Activated T-cell treated with anti-CD3 and anti-CD28 coated beads, Interleukin-2, amount 50 U/mL, for 4 hours (primary cell): ENCODE measurements at regions not wholly inside any gene's neighbourhood (a gene's known extent, or its start where the extent isn't known, plus 50 kb on each side); places are given as distances from the start of the nearest gene placed in this dataset.

Source experiments
- ATAC-seq, 2 donors: fragments of 200-7000 bp; cut with Tn5 transposase; one replicate each; pipeline ENCODE4 v1.10.0; 2021
- DNase-seq: peaks from one replicate; pipeline ENCODE4 v3.0.0-alpha.2; 2020
- H3K27me3 Mint-ChIP-seq: one replicate; pipeline ENCODE4 v1.8.0; 2021; ENCODE audit warnings: low read depth, mixed read lengths
- H3K36me3 Mint-ChIP-seq: one replicate; pipeline ENCODE4 v1.8.0; 2022; ENCODE audit warnings: mixed read lengths; ENCODE audit not compliant: insufficient read depth
- H3K4me1 Mint-ChIP-seq: one replicate; pipeline ENCODE4 v1.8.0; 2021; ENCODE audit warnings: low read depth, mixed read lengths
- H3K4me3 Mint-ChIP-seq: one replicate; pipeline ENCODE4 v1.8.0; 2021; ENCODE audit warnings: mild to moderate bottlenecking, moderate library complexity, mixed read lengths
- H3K9me3 Mint-ChIP-seq: one replicate; pipeline ENCODE4 v1.8.0; 2021; ENCODE audit warnings: mixed read lengths

DNA sequence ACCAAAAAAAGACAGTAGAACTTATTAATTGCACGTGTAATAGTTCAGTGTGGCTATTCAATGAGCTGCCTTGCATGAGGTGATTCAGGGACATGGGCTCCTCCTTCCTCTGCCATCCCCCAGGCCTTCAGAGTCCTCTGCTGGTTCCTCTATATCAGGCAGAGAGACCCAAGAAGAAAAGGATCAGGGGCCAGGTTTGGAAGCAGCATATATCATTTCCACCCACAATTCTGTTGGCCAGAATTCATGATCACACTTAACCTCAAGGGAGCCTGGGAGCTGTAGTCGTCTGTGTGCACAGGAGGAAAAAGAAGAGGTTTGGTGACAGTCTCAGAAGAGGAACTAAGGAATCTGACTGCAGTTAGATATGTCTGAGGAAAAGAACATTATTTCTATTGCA lies 114.0 kb upstream of the GLS start:
- ATAC-seq (no peak), DNase-seq (no peak)
- Mint-ChIP-seq H3K36me3 (no peaks in the 10 kb centered on the region), H3K9me3 (no peaks in the 10 kb centered on the region), H3K4me1 (peaks cover 43% of the 10 kb centered on the region), H3K4me3 (no peak overlapping the region), H3K27me3 (no peaks in the 10 kb centered on the region)

DNA sequence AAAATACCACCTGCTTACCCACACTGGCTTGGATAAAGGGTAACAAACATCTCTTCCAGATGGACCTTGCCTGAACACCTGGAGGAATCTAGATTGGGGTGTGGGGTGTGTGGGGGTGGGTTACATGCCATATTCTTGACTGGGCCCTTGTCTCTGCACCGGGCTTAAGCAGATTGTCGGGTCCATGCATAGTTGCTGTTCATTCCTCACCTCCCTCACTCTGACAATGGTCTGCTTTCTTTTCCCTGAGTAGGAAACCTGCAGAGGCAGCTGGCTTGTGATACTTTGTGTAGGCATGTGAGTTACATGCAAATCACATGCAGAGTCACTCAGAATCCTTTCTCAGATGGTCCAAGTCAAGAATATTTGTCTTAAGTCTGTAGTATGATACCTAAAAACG lies 112.8 kb upstream of the GLS start:
- Mint-ChIP-seq H3K4me3 (no peak overlapping the region), H3K9me3 (no peaks in the 10 kb centered on the region), H3K36me3 (no peaks in the 10 kb centered on the region), H3K27me3 (no peaks in the 10 kb centered on the region), H3K4me1 (peaks cover 37% of the 10 kb centered on the region)
- ATAC-seq (no peak), DNase-seq (no peak)

DNA sequence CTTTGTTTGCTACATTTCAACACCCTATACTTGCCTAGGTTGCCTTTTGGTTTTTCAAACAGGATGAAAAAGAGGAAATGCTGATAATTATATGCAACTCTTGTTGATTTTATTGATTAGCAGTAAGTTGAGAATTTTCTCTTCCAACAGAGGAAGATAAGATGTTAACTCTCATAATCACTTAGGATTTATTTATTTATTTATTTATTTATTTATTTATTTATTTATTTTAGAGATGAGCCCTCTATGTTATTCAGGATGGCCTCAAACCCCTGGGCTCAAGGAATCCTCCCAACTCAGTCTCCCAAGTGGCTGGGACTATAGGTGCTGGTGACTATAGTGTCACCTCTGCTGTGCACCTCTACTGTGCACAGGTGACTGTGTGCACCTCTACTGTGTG lies 111.4 kb upstream of the GLS start:
- no peak overlapping the region for H3K4me3 Mint-ChIP-seq
- H3K4me1 Mint-ChIP-seq, result peaks cover 27% of the 10 kb centered on the region

DNA sequence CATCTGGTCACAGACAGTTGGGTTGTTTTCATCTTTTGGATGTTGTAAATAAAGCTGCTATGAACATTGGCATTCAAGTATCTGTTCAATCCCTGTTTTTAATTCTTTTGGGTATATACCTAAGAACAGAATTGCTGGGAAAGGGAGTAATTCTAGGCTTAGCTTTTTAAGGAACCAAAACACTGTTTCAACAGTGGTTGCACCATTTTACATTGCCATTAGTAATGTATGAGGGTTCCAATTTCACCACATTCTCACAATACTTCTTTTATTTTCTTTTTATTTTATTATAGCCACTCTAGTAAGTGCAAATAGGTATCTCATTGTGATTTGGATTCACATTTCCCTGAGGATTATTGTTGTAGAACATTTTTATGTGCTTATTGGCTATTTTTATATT lies 108.9 kb upstream of the GLS start:
- DNase-seq (no peak), ATAC-seq (no peak)
- peaks cover 2% of the 10 kb centered on the region for H3K27me3 Mint-ChIP-seq
- no peaks in the 10 kb centered on the region for H3K36me3 Mint-ChIP-seq
- H3K9me3 Mint-ChIP-seq, result no peaks in the 10 kb centered on the region
- H3K4me1 Mint-ChIP-seq, result peaks cover 7% of the 10 kb centered on the region
- H3K4me3 Mint-ChIP-seq, result no peak overlapping the region

More for the DNA sequence above, 111.4 kb upstream of the GLS start:
- DNase-seq, result no peak
- no peak for ATAC-seq
- H3K27me3 Mint-ChIP-seq, result no peaks in the 10 kb centered on the region
- no peaks in the 10 kb centered on the region for H3K36me3 Mint-ChIP-seq
- no peaks in the 10 kb centered on the region for H3K9me3 Mint-ChIP-seq

DNA sequence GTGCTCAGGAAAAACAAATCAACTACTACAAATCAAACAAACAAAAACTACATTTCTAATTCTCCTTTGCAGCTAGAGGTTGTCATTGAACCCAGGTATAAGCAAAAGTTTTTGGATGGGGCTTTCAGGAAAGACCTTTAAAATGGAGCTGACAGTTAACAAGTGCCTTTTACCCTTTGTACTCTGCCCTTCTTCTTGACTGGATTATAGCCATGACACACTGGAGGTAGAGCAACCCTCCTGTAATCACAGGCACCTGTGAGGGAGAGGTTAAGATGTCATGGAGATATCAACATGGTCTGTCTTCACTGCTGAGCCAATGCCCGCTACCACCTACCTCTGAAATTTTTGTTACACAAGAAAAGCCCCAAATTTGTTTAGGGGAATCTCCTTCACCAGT lies 100.0 kb upstream of the GLS start:
- ATAC-seq (no peak), DNase-seq (no peak)
- Mint-ChIP-seq H3K4me1 (peaks cover 14% of the 10 kb centered on the region), H3K4me3 (no peak overlapping the region), H3K27me3 (peaks cover 5% of the 10 kb centered on the region), H3K36me3 (no peaks in the 10 kb centered on the region), H3K9me3 (no peaks in the 10 kb centered on the region)

DNA sequence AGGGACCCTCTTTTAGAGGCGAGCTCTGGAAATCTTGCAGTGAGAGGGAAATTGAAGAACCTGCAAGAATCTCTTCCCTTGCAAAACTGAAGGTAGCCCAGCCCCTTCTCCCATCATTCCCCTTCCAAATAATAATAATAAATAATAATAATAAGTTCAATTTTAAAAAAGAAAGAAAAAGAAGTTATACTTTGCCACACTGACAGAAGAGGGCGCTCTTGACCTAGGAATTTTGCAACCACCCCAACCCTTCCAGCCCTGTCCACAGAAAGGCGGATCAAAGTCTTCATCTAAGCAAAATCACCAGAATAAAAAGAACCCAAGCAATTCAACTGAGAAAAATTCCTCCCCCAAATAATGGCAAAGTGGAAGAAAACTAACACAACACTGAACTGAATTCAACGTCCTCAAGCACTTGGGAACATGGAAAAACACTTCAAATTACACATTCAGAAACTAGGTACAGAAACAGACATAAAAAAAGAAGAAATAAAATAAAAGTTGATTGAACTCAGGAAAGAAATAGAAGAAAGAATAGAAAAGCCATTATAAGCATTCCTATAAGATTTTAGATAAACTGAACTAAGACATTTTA lies 98.9 kb upstream of the GLS start:
- H3K36me3 Mint-ChIP-seq, result no peaks in the 10 kb centered on the region
- H3K4me1 Mint-ChIP-seq, result peaks cover 16% of the 10 kb centered on the region
- H3K4me3 Mint-ChIP-seq, result no peak overlapping the region
- peak; percentile 49 for DNase-seq
- H3K9me3 Mint-ChIP-seq, result no peaks in the 10 kb centered on the region
- peak in 1 of 2 donors; percentile 66 for ATAC-seq
- peaks cover 3% of the 10 kb centered on the region for H3K27me3 Mint-ChIP-seq

DNA sequence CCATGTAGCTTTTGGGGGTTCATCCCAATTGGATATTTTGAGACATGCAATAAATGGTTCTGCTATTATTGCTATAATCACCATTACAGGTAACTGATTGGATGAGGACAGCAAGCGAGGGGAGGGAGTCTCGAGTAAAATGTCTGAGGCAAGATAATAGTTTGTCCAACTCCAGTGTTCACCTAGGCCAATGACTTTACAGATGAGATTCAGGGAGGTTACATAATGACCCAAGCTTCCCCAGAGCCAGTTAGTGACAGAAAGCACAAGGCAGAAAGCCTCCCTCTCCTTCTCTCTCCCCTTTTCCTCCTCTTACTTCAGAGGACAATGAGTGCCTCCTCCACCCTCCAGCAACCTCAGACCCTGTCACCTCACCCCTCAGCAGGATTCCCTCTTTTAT lies 98.4 kb upstream of the GLS start:
- ATAC-seq (no peak), DNase-seq (no peak)
- H3K36me3 Mint-ChIP-seq, result no peaks in the 10 kb centered on the region
- no peak overlapping the region for H3K4me3 Mint-ChIP-seq
- H3K4me1 Mint-ChIP-seq, result peaks cover 18% of the 10 kb centered on the region
- no peaks in the 10 kb centered on the region for H3K27me3 Mint-ChIP-seq
- no peaks in the 10 kb centered on the region for H3K9me3 Mint-ChIP-seq

DNA sequence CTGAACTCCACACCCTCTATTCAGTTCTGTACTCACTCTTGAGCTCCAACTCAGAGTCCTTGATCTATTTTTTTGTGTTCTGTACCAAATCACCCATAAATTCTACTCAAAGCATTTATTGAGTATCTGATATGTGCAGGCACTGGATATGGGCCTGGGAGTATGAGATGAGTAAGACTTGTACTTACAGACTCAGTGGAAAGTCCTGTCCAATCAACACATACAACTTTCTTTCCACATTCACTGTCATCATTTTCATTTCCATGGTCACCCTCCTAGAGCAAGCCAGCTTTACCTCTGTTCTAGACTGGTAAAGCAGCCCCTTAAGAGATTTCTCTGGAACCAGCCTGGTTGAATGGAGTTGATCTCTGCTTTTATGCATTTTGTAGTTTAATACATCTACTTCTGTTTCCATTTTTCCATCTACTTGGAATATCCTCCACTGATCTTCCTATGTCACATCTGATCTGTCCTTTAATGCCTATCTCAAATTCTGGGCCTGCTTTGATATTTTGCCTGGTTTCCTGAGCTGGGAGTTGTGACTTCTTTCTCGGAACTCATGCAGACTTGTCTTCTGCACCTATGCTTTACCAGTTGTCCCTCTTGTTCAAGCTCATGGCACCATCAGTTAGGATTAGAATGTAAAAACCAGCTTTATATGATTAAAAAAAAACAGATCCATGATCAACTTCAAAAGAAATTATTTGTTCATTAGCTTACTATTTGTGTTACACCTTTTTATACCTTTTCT lies 96.9 kb upstream of the GLS start:
- H3K9me3 Mint-ChIP-seq, result no peaks in the 10 kb centered on the region
- DNase-seq (no peak), ATAC-seq (no peak)
- H3K4me1 Mint-ChIP-seq, result peaks cover 20% of the 10 kb centered on the region
- no peaks in the 10 kb centered on the region for H3K27me3 Mint-ChIP-seq
- H3K36me3 Mint-ChIP-seq, result no peaks in the 10 kb centered on the region
- H3K4me3 Mint-ChIP-seq, result no peak overlapping the region

DNA sequence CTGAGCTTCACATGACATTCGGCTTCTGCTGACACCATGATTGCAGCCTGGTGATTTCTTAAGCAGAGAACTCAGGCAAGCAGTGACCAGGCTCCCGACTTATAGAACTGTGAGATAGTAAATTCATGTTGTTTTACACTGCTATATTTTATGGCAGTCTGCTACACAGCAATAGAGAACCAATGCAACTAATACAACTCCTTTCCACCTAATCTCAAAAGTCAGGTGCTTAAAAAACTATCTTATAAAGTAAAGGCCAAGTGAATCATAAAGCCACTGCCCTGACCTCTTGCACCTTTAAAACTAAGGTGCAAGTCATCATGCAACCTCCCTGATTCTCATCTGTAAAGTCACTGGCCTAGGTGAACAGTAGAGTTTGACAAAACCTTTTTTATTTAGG lies 95.3 kb upstream of the GLS start:
- Mint-ChIP-seq H3K36me3 (no peaks in the 10 kb centered on the region), H3K4me3 (no peak overlapping the region), H3K27me3 (no peaks in the 10 kb centered on the region), H3K4me1 (peaks cover 28% of the 10 kb centered on the region), H3K9me3 (no peaks in the 10 kb centered on the region)
- ATAC-seq (peak; percentile 27), DNase-seq (no peak)

DNA sequence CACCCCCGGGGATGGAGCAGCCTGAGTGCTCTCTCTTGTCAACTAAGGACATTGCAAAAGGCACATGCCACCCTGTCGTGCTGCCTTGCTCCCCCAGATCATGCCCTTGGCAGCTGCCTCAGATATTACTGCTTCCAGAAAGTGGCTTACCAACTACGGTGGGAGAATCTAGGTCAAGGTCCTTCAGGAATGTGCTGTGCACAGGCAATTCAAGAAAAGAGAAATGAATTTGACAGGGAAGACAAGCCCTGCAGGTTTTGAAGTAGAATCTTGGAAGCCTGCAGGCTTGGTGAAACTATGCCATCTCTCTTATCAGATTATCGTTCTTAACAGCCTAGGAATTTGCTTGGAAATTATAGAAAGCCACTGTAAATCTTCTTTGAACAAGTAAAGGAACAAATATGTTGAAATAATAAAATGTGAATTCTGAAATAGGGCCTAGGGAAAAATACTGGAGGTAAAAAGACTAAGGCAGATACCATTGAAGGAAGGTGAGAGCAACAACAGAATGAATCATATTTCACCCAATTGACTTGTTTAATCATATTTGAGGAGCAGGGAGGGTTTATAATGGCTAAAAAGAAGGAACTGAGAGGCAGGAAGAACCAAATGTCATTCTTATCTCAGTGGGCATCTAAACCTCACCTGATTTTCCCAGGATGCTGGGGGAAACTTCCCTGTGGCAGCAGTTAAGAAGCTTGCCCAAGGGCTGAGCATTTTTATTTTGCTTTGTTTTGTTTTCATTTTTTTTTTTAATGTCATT lies 94.0 kb upstream of the GLS start:
- H3K36me3 Mint-ChIP-seq, result no peaks in the 10 kb centered on the region
- H3K9me3 Mint-ChIP-seq, result no peaks in the 10 kb centered on the region
- no peak overlapping the region for H3K4me3 Mint-ChIP-seq
- no peak for DNase-seq
- peaks cover 32% of the 10 kb centered on the region for H3K4me1 Mint-ChIP-seq
- no peaks in the 10 kb centered on the region for H3K27me3 Mint-ChIP-seq
- ATAC-seq, result no peak

DNA sequence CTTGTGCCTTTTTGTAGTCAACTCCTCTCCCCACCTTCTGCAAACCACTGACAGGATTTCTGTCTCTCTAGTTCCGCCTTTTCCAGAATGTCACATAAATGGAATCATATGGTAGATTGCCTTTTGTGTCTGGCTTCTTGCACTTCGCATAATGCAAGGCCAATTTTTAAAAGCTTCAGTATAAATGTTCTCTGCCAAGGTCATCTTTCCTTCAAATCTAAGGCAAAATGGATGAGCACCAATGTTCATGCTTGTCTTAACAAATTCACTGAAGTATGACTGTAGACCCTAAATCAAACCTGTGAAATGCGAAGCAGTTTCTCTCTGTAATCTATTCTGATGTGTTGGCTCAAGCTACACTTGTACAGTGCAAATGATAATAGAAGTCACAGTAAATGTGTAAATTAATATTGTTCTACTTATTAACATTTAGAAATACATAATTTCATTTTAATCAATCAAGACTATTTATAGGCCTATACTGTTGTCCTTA lies 92.8 kb upstream of the GLS start:
- Mint-ChIP-seq H3K27me3 (no peaks in the 10 kb centered on the region), H3K4me1 (peaks cover 38% of the 10 kb centered on the region), H3K4me3 (no peak overlapping the region)

DNA sequence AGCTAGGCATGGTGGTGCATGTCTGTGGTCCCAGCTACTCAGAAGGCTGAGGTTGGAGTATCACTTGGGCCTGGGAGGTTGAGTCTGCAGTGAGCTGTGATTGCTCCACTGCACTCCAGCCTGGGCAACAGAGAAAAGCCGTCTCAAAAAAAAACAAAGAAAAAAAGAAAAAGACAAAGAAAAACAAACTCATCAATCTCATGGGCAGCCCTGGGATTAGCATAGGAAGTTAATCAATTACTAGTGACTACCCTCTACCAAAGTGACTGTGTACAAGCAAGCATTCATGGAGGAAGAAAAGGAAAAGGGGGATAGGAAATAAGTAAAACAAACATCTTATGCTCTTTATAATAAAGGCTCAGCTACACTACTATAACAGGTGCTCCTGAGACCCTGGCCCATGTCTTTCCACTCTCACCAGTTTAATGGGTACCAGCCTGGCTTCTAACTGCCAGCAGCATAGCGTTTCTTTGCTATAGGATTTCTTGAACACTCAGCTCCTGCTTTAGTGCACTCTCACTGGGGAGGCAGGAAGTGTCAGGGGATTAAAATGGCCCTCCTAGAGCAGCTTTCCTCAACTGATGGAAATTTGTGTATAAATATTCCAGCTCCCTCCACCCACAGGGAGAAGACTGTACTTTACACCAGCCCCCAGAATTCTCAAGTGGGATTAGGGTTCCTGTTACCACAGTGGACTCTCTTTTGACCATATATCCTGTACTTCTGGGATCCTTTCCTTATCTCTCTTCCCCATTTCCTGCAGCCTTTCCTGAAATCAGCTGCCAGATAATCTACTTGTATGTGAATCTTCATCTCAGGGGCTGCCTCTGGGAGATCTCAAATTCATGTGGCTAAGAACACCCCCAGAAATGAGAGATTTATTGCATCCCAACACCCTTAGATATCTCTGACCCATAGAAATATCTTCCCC lies 91.3 kb upstream of the GLS start:
- DNase-seq, result no peak
- no peak for ATAC-seq
- Mint-ChIP-seq H3K4me3 (no peak overlapping the region), H3K4me1 (peaks cover 48% of the 10 kb centered on the region), H3K9me3 (no peaks in the 10 kb centered on the region), H3K27me3 (no peaks in the 10 kb centered on the region), H3K36me3 (no peaks in the 10 kb centered on the region)

More for the DNA sequence above, 92.8 kb upstream of the GLS start:
- Mint-ChIP-seq H3K36me3 (no peaks in the 10 kb centered on the region), H3K9me3 (no peaks in the 10 kb centered on the region)
- ATAC-seq (no peak), DNase-seq (no peak)

DNA sequence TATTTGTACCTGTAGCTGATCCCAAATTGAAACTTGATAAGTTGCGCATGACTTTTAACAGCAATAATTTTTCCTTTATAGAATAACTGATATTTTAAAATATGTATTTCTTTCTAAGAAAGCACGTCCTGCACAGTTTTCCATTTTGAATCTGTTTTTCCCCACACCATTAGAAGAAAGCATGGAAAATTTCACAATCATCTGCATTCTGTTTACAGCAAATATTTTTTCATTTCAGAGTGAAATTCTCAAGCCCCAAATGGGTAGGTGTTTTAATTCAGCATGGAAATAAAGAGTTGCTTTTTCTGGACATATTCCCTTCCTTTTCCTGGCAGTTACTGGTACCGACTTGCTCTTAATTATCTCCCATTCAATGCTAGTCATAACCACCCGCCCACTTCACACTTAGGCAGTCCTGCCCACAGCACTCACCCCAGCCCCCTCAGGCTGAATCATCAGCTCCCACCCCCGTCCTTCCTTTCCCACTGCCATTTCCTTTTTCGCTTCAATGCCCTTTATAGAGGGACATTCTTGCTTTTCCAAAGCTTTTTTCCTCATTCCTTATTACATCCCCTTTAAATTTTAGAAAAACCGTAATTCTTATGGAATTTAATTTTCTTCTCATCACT lies 89.2 kb upstream of the GLS start:
- Mint-ChIP-seq H3K4me1 (peaks cover 58% of the 10 kb centered on the region), H3K27me3 (no peaks in the 10 kb centered on the region), H3K4me3 (peak overlapping the region; percentile 3), H3K36me3 (no peaks in the 10 kb centered on the region), H3K9me3 (no peaks in the 10 kb centered on the region)
- ATAC-seq, result peak; percentile 59 to 62
- DNase-seq, result peak; percentile 48
